AG20443 (cell line): ENCODE measurements at regions not wholly inside any gene's neighbourhood (a gene's known extent, or its start where the extent isn't known, plus 50 kb on each side); places are given as distances from the start of the nearest gene placed in this dataset.
A peak's percentile ranks its signal among the peaks of the same experiment; 100 is the strongest.

ENCODE experiments used
- DNase-seq: peaks from one replicate; pipeline ENCODE4 v3.0.0; 2012; ENCODE audit warnings: low spot score, mixed read lengths

- no peak for DNase-seq
These were observed 172.0 kb upstream of the HES1 start for GRCh38 chr3:193963808-193964516.

DNA sequence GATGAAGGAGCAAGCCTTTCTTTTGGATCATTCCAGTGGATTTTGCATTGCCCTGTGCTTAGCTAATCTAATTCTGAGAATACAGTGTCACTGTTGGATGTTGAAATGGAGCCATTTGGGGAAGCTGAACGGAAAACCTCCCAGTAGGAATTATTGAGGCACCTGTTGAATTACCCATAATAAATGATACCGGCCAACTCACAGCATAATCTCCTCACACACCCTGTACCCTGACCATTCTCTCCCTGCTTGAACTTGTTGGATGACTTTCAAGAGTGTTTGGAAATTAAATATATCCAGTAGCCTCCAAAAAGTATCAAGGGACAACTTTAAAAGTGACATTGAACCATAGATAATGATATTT lies 171.4 kb upstream of the HES1 start:
- no peak for DNase-seq

GRCh38 chr3:193968380-193968974 lies 167.5 kb upstream of the HES1 start:
- DNase-seq, result no peak

DNA sequence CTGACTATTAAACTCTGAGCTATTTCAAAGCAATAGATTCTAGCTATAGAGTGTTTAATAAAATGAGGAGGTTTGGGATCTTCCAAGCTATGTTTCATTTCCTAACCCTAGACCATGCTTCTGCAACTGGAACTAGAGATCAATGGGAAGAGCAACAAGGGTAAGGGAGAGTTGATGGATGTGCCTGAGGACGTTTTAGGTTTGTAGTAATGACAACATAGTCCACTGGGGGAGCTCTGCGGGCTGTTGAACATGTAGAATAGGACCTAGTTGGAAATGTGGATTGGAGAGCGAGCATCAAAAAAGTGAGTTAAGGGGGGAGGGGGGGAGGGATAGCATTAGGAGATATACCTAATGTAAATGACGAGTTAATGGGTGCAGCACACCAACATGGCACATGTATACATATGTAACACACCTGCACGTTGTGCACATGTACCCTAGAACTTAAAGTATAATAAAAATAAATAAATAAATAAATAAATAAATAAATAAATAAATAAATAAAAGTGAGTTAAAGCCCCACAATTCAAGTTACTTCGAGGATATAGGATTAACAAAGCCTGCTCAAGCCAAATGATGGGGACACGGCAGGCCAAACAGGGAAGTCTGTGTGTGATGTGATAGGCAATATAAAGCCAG lies 165.7 kb upstream of the HES1 start:
- peak; percentile 54 for DNase-seq

DNA sequence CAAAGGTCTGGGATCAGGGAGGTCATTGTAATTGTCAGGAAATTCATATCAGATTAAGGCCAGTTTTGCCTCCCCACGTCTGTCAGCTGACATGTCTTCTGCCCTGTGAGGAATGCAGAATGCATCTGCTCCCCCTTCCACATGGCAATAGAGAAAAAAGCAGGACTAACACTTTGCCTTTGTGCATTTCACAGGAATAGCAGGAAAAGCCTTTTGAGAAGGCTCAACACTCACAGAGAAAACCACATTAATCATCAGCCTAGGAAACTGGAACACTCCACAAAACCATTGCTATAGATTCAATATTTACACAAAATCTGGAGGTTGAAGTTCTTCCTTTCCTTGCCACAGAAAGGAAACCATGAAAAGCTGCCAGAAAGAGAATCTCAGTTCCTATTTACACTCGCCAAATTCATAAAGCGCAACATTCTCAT lies 165.2 kb upstream of the HES1 start:
- no peak for DNase-seq

GRCh38 chr3:193971261-193971751 lies 164.6 kb upstream of the HES1 start:
- DNase-seq, result no peak

DNA sequence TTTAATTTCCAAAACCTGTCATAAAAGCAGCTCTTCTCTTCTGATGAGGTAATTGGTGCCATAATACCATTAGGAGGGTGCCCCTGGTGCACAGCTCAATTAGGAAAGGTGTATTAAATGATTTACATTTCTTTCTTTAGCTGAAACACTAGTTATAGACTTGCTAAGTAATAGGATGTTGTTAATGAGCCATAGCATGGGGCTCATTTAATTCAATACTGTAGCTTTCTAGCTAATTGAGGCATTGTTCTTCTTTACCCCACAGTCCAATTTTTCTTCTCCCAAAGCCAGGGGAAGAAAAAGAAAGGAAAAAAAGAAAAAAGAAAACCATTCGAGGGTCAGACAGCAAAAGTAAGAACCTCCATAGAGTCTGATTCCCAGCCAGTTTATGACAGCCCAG lies 164.0 kb upstream of the HES1 start:
- DNase-seq, result no peak

DNA sequence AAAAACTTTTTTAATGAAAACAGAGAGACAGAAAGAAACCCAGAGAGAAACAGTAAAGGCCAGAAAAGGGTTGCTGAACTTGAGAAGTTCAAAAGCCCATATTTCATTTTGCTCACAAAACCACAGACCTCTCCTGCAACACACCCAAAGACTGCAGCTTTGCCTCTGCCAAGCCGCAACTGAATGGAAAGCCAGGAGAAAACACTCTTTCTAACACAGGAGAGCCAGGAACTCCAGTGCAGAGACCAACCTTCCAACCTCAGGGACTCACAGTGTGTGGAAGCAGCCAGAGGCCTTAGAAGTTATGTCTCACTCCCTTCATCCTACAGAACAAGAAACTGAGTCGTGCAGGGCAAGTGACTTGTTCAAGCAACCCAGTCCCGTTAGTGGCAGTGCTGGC lies 163.1 kb upstream of the HES1 start:
- peak; percentile 50 for DNase-seq

DNA sequence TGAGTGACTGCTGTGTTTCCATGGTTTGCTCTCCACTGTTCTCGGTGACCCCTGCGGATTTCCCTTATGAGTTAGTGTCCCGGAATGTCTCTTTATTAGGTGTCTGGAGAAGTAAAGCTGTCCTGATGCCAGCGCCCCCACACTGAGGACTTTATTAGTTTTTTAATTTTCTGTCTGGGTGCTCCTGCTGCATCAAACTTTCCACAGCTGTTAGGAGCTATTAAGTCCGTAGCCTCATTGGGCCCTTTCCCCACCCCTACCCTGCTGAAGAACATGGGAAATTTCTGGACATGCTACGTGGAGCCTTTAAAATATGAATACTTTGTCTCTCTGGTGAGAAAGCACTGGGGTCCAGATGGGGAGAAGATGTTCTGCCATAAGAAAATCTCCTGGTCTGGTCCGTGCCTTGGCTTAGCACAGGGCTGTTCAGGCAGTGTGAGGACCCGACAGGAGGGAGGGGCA lies 161.7 kb upstream of the HES1 start:
- DNase-seq, result peak; percentile 56

DNA sequence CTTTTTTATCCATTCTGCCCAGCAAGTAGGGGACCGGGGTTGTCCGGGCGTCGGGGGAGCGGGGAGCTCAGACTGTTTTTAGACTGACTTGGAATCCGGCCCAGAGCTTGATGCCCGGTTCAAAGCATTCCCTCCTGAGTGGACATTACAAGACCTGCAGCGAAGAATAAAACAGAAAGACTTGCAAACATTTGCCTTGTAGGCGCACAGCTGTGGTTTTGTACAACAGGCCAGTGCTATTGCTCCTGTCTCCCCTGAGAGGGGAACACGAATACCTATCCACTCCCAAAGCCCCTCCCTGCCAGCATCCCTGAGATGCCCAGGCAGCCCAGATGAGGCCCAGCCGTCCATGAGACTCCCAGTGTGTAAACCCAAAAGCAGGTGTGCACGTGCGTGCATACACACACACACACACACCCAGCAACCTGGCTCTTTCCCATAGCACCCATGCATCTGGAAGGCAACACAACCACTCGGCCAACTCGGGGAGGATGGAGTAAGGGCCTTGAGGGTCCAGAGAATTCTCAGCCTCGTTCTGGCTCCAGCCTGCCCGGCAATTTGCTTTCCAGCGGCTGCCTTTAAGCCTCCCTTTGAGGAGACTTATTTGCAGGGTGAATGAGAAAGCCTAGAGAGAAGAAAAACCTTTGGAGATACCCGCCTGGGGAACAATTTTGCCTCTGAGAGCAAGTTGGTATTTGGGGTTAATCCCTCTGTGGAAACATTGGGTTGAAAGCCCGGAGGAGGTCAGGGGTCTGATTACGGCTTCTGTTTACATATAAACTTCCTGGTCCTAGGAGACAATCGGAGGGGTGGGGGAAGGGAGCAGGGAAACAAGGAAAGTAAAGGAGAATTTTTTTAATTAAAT lies 161.0 kb upstream of the HES1 start:
- DNase-seq, result no peak

DNA sequence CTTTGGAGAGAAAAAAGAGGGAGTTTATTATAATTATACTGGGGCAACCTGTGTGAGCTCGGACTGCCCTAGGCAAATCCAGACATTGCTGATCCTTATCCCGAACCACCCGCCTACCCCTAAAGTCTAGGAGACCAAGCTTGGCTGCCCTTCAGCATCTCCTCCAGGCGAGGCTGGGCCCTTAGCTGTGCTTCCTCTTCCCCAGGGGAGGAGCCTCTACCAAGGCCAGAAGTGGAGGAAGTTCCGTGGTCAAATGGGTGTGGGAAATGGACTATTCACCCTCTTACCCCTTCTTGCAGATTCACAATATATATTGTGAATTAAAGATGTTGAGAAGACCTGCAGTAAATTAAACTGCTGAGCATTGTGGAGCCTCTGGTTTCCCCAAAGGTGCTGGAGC lies 158.3 kb upstream of the HES1 start:
- no peak for DNase-seq

DNA sequence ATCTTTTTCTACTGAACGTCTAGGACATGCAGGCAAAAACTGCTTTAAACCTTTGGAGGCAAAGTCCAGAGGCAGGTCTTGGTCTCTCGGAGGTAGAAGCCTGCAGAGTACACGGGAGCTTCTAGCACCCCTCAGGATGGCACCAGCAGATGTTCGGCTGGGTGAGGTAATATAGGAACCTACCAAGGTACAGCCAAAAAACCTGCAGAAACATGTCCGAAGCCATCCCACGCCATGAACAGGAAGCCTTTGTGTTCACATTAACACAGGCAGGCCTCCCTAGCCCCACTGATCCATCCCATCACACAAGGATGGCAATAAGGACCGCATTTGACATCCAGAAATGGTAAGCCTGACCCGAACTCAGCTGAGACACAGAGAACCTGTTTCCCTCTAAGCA lies 157.9 kb upstream of the HES1 start:
- DNase-seq, result no peak

DNA sequence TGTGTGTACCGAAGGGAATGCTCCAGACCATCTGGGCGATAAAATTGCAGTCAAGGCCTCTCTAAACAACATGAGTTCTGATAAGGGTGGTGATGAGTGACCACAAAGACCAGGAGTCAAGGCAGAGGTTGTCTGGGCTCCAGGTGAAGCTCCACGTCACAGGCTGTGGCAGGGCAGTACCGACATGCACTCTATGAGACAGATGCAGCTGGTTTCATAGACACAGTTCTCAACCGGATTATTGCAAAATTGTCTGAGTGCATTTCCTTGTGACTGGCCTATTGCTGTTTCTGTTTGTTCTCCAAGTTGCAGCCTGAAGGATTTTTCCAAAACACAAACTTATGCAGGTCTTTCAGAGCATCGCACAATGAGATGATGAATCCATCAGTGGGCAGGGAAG lies 157.5 kb upstream of the HES1 start:
- no peak for DNase-seq

- DNase-seq, result no peak
These were observed 155.6 kb upstream of the HES1 start for GRCh38 chr3:193980326-193980725.

- no peak for DNase-seq
These were observed 155.0 kb upstream of the HES1 start for GRCh38 chr3:193980905-193981304.

GRCh38 chr3:193981504-193981903 lies 154.4 kb upstream of the HES1 start:
- no peak for DNase-seq

DNA sequence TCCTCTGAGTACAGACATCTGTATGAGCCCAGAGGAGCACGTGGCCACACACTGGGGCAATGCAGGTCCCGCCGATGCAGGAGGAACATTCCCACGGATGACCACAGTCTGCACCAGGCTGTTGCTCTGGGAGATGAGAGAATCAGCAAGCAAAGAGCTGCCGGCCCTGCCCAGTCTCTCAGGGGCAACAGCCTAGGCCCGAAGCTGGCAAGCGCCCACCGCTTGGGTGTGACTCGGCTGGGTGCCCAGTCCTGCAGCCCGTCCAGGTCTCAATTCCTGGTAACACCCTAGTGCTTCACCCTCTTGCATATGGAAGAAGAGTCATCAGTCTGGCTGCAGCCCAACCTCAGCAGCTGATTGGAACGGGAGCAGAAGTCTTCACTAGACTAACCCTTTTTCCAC lies 153.7 kb upstream of the HES1 start:
- peak; percentile 85 for DNase-seq

DNA sequence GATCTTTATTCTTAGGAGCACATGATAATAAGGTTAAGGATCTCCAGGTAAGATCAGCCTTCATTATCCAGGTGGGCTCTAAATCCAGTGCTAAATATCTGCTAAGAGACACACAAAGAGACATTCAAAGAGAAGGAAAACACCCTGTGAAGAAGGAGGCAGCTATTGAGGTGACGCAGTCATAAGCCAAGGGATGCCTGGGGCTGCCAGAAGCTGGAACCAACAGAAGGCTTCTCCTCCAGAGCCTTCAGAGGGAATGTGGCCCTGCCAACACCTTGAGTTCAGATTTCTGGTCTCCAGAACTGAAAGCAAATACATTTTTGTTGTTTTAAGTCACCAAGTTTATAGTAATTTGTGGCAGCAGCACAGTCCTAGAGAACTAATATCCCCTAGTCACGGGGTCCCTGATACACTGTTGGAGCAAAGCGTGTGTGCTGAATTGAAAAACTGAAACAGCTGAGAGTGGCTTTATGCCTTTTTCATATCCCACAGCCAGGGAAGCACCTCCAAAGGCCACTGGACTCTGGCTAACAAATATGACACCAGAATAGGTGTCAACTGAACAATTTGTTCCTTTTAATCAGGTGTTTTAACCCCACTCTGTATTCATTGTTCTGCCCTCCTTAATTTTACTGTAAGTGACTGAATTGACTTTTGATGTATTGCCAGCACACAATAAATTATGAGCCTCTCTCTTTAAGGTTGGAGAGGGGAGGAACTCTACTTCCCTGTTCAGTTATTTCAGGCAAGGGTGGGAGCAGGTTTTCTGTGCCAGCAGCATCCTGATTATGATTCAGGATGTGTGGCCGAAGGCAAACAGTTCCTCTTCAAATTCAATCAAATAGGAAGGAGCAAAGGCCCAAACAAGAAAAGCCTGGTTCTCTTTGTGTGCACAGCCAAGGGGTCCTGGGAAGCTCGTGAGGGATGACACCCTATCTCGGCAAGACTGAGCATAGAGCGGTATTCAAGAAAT lies 151.8 kb upstream of the HES1 start:
- DNase-seq, result no peak

DNA sequence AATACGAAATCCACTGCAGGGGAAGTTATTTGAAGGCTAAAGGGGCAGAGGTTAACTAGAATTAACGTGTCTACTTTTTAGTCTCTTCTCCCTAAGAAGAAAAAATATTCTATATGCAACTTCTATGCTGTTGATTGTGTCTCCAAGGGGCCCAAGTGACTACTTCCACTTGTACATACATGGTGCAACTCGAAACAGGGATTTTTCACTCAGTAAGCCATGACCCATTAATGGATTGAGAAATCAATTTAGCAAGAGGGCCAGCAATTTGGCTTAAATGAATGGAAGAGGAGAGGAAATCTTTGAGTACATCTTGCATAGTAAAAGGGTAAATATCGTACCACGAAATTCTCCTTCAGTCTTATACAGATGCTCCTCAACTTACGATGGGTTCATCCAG lies 151.1 kb upstream of the HES1 start:
- DNase-seq, result no peak

- DNase-seq, result peak; percentile 32
These were observed 148.8 kb upstream of the HES1 start for GRCh38 chr3:193987186-193987585.

- no peak for DNase-seq
These were observed 146.8 kb upstream of the HES1 start for GRCh38 chr3:193989186-193989585.
